GM04504 (cell line): ENCODE measurements at regions not wholly inside any gene's neighbourhood (a gene's known extent, or its start where the extent isn't known, plus 50 kb on each side); places are given as distances from the start of the nearest gene placed in this dataset.

Source experiments
- DNase-seq: peaks from one replicate; pipeline ENCODE4 v3.0.0-alpha.2; 2012; ENCODE audit warnings: low read depth

- no peak for DNase-seq
Observed at GRCh38 chr9:81116340-81117137, 572.8 kb downstream of the TLE1 start.

DNA sequence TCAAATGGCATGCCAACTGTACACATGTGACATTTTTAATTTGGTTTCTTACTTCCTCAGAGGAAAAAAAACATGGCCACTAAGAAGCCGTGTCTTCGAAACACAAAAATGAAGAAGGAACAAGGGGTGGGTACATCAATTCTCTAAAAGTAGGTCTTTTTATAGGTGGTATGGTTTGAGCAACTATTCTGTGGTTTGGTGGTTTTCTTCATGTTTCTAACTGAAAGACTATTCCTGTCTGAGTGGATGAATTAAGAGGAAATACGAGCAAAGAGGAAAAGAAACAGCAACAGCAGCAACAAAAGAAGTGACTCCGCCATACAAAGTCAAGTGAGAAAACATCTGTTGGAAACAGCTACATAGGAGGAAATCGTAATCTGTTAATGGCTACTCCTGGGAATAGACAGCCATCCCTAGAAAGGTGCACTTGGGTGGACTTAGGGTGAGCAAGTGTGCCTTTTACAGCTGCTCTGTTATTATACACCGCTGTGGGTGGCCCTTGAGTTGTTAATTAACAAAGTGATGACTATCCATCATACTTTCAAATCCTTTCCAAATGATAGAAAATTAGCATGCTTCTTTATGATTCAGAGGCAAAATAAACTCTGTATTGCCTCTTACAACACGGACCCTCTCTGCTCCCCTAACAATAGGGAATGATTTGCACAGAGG, 575.8 kb downstream of the TLE1 start:
- no peak for DNase-seq

DNA sequence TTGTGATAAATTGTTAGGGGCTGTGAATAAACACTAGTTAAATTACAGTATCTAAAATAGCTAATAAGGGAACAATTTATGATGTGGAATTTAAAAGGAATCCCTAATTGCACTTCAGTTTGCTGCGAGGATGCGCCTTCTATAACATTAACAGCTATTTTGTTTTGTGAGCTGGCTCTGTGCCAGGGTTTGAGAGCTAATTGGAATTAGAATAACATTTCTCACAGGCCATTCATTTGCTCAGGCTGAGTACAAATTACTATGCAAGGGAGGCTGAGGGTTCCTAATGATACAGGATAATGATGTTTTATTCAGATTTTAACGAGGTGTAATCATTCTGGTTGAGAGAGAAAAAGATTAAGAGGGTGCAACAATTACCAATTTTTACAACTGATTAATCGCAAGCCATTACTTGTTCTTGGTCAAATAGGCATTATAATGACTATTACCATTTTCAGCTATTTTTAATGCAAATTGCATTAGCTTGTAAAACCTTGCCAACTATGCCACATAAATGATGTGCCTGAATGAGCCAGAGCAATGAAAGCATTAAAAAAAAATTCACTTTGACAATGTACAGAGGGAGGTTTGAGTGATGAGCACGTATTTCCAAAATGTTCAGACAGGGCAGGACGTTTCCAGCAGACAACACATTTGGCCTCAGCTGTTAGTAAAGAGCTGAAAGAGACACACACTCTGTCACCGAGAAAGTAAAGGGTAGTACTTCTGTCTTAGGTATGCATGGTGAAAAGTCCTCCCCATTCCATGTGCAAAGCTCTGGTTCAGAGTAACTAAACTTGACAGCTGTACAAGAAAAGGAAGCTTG, 576.5 kb downstream of the TLE1 start:
- no peak for DNase-seq

- no peak for DNase-seq
Observed at GRCh38 chr9:81108821-81109220, 580.5 kb downstream of the TLE1 start.

DNA sequence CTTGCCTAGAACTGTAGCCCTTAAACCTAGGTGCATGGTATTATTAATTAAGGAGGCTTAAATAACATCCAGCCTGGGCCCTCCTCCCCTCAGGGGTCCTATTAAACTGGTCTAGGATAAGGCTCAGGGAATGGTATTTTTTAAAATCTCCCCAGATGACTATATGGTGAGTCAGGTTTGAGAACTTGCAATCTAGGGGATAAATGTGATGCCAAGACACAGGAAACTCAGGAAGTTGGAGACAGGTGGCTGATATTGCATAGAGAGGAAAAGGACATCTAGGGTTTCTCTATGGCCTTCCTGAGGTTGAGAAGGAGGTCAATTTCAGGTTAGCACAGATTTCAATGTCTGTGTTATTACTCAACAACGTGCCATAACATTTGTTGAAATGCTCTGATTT, 581.0 kb downstream of the TLE1 start:
- DNase-seq: no peak

- no peak for DNase-seq
Observed at GRCh38 chr9:81103597-81104471, 585.5 kb downstream of the TLE1 start.

DNA sequence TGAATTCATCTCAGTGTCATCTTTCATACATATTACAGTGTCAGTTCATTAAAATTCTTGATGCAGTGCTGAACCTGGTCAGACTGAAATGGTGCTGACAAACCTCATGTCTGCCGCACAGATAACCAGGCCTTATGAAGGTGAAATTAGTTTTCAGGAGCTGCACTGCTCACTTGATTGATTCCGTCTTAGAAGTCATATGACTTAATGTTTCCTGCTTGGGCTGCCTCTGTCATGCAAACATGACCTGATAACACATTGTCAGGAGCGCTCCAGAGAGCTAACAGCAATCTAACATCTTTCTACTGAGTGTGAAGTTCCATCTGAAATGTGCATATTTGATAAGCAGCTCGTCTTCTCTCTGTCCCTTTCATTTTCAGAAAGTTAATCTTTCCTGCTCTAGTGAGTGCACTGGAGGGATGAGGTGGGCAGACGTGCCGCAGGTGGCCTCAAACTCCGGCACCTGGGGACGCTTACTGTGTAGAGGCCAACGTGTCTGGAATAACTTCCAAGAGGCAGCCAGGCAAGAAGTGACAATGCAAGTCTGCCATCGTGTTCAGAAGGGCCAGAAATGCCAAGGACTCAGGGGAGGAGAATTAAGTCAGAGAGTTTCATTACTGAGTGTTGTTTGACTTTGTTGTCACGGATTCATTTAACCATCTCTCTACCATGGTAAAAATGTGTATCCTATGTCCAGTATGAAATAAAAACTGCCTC, 592.1 kb downstream of the TLE1 start:
- DNase-seq: no peak

GRCh38 chr9:81096625-81097024, 592.7 kb downstream of the TLE1 start:
- DNase-seq: no peak

- no peak for DNase-seq
Observed at GRCh38 chr9:81092057-81092456, 597.3 kb downstream of the TLE1 start.

DNA sequence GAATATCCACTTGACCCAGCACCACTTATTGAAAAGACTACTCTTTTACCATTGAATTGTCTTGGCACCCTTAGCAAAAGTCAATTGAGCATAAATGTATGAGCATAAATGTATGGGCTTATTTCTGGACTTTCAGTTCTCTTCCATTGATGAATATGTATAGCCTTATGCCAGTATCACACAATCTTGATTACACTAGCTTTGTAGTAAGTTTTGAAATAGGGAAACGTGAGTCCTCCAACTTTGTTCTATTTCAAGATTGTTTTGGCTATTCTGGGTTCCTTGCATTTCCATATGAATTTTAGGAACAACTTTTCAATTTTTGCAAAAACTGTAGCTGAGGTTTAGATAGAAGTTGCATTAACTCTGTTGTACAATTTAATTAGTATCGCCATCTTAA, 601.0 kb downstream of the TLE1 start:
- no peak for DNase-seq

- no peak for DNase-seq
Observed at GRCh38 chr9:81086416-81086815, 602.9 kb downstream of the TLE1 start.

DNA sequence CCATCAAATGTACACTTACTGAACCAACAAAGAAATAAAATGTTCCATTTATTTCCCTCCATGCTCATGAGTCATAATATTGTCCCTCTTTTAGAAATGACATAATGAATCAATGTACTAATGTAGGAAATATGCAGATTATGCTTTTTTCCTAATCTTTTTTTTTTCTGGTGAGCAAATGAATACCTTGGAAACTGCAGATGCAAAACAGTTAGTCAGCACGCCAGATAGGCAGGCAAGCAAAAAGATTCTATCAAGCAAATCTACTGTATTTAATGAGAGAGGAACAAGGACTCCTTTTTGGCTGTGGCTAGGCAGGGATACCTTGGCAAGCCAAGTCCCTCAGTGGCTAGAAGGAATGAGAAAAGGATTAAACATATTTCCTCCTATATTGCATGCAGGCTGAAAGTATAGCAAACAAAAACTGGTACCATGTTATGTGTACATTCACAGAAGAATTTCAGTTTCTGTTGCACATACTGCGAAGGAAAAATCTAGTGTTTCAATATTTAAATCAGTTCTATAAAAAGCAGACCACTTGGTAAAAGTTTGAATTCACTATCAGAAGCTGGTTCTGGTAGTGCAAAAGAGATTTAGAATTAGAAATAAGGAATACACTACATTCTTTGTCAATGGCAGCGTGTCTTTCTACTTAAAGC, 605.4 kb downstream of the TLE1 start:
- DNase-seq: peak; percentile 22

DNA sequence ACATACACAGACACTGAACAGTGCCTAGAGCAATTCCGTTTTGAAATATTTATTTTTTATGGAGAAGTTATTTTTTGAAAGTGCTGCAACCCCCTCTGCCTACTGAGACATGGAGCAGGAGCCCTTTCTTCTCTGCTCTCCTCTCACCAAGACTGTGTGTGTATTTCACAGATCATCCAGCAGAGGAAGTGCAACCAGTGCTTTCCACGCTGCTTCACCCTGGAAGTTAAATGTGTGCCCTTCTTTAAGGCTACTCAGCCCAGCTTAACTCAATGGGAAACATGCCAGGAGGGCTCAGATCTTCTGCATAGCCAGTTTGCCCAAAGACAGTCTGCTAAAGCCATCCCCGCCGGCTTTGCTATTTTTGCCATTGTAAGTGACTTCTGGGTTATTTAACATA, 606.3 kb downstream of the TLE1 start:
- no peak for DNase-seq

DNA sequence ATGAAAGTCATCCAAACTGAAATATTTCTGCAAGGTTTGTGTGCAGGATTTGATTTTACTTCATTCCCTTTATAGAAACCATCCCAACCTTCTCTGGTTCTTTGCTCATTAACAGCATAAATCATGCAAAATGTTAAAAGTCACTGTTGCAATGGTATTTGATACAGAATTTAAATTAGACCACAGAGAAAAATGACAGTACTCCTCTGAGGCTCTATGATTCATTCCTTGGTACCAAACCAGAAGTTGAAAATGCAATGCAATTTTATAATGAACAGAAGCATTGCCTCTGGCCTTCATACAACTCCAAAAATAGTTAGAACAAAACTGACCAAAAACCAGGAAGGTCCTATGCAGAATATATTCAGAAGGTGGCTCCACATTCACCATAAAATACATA, 607.1 kb downstream of the TLE1 start:
- DNase-seq: peak; percentile 12

DNA sequence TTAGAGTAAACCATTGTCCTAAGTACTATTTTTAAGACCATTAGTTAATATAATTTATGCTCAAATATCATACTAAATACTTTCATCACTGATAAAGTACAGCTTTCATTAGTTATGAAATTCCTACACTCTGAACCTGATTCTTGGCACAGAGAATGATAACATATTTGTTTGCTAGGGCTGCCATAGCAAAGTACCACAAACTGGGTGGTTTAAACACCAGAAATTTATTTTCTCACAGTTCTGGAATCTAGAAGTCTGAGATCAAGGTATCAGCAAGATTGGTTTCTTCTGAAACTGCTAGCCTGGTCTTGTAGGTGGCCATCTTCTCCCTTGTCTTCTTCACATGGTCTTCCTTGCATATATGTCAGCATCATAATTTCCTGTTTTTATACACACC, 608.4 kb downstream of the TLE1 start:
- no peak for DNase-seq

DNA sequence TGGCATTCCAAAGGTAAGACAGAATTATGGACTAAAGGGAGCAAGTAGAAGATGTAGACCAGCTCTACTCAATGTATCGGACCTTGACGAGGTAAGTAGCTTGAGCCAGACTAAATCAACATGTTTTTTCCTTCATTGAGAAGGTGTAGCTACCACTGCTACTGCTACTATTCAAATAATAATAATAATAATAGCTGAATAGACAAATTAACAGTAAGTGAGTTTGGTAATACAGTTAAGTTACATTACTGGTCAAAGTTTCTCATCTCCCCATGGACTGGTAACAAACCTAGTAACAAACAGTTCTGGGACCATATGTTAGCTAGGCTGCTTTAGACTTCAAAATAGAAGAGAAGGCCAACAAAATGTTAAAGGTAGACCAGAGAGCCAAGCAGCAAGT, 609.2 kb downstream of the TLE1 start:
- DNase-seq: no peak

DNA sequence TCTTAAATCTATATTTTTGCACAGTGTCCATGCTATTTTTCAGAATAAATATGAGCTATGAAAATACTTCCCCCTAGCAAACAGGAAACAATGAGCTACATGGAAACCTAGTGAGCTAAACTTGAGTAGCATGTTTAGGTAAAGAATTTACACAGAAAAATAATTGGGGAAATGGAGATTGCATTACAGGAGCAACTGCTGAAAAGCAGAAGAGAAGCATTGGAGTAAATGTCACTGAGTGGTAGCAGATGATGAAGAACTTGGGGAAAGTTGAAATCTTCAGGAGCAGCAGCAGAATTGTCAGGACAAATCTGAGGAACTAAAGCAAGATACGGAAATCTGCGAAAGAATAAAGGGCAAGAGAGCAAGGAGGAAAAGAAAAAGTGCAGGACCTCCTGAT, 610.3 kb downstream of the TLE1 start:
- DNase-seq: no peak

GRCh38 chr9:81078555-81078954, 610.8 kb downstream of the TLE1 start:
- DNase-seq: no peak

GRCh38 chr9:81077572-81077971, 611.8 kb downstream of the TLE1 start:
- no peak for DNase-seq

- no peak for DNase-seq
Observed at GRCh38 chr9:81076131-81076530, 613.2 kb downstream of the TLE1 start.

- DNase-seq: no peak
Observed at GRCh38 chr9:81074221-81074620, 615.1 kb downstream of the TLE1 start.
